ENCODE measurements at regions not wholly inside any gene's neighbourhood (a gene's known extent, or its start where the extent isn't known, plus 50 kb on each side); places are given as distances from the start of the nearest gene placed in this dataset.

- TF ChIP-seq CTCF (IDR thresholded peaks at IDR 0.05) (no peak), POLR2A (IDR thresholded peaks at IDR 0.05) (no peak)
Observed at GRCh38 chr6:137736911-137737310, 130.1 kb upstream of the TNFAIP3 start.
